HG03342 (cell line): ENCODE measurements at regions not wholly inside any gene's neighbourhood (a gene's known extent, or its start where the extent isn't known, plus 50 kb on each side); places are given as distances from the start of the nearest gene placed in this dataset.

Source experiments
- ATAC-seq: cut with Tn5 transposase; IDR thresholded peaks from one replicate; pipeline ENCODE4 v1.9.1; 2021; ENCODE audit warnings: mild to moderate bottlenecking, moderate library complexity; ENCODE audit not compliant: unreplicated experiment

DNA sequence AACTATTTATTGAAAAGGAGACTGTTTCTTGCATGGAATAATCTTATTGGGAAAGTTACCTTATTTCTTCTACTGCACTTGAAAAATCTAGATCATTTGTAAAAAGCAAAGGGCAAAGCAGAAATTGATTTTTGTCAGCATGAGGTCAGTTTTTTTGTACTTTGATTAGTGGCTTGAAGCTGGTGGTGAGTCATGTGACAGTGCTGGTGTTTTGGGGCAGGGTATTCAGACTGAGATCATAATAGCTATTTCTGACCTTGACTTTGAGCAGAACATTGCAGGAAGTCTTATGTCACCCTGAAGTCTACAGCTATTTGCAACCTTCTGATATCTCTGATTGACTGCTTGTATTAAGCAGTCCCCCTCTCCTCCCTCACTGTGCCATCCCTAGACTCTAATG is 66.3 kb upstream of the SORCS3 start:
- no peak for ATAC-seq

DNA sequence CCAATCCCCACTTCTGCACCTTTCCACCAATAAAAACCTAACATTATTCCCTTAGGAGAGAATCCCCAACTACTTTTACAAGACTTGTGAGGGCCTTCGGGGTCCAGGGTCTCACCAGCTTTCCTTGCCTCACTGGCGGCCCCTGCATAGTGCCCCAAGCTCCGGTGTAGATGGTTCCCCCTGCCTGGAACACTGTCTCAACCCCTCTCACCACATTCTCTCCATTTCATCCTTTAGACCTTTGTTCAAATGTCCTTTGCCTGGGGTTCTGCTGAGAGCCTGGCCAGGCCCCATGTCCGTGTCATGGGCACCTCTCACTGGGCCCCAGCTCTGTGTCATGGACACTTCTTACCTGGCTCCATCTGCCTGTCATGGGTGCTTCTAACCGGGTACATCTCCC is 64.5 kb upstream of the SORCS3 start:
- ATAC-seq, result no peak

DNA sequence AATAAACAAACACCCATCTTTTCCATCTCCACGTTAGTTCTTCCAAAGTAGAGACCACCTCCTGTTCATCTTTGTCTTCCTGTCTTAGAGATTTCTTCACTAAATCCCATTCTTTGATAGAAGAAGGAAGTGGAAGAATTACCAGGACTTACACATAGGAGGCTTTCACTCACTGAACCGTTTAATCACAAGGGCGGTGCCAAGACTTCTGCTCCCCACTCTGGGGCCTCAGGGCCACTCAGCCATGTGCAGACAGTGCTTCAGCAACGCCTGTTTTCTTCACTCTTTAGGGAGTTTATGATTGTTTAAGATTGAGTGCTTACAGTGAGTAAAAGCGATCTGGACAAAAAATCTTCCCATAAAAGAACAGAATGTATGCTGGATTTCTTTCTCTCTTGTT is 63.9 kb upstream of the SORCS3 start:
- no peak for ATAC-seq

DNA sequence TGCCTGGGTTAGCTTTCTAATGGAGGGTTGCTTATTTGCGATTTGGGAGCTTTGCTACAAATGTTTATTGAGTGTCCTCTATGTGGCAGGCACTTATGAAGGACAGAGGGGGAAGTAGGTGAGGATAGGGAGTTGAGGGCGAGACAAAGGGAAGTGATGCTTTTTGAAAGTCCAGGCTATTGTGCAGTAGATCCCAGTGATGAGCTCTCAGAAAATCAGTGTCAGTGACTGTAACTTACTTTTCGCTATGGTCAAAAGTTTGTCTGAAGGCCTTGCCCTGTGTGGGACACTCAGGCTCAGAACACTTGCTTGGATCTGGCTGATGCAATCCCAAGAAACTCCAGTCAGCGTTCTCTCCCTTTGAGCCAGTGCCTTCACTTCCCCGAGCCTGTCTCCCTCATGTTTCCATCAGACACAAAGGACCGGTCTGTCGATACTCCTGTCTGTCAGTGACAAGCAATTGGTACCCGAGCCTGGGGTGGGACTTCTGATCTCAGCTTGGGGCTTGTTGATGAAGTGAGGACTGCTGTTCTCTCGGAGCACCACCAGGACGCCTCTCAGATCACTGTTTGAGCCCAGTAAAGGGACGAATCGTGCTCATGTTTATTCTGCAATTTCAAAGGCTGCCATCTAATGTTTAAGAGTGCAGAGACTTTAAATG is 63.1 kb upstream of the SORCS3 start:
- ATAC-seq, result no peak

DNA sequence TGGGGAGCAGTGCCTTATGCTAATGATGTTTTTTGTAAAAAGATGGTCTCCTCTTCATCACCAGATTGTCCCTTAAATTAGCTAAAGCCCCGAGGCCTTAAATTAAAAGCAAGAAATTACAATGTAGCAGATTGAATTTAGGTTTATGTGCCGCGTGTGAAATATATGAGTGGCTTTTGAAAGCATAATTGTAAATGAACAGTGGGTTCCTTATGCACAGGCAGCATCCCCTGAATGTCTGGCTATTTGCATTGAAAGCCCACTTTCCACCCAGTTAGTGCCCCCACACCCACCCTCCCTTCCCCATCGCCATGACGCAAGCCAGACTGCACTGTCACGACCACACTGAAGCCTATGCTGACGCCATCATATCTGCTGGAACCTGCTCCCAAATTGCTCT is 62.4 kb upstream of the SORCS3 start:
- ATAC-seq, result no peak

DNA sequence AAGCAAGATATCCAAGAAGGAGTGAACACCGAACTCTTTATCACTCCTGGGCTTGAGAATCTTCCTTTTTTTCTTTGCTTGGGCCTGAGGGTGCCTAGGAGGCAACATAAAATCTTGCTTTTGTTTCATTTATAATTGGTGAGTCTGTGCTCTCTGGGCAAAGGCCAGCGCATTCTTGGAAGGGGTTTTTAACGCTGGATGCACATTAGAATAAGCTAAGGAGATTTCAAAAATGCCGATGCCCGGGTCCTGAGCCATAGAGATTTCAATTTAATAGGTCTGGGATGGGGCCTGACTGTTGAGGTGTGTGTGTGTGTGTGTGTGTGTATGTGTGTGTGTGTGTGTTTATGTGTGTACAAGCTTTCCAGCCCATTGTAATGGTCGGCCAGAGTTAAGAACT is 62.0 kb upstream of the SORCS3 start:
- no peak for ATAC-seq

DNA sequence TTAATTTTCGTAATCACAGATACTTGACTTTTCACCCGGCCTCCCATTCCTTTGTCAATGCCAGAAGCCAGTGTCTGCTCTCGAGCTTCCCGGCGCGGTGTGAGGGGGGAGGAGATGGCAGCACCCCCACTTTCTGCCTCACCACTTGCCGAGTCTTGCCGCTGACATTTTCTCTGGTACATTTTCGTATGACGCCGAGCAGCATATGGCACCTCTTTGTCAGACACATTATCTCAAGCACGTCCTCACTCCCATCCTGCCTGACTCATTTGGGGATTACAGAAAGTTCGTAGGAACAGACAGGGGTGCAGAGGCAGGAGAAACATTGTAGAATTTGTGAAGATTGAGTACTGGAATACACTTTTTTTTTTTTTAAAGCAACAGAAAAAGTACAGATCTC is 60.8 kb upstream of the SORCS3 start:
- no peak for ATAC-seq

DNA sequence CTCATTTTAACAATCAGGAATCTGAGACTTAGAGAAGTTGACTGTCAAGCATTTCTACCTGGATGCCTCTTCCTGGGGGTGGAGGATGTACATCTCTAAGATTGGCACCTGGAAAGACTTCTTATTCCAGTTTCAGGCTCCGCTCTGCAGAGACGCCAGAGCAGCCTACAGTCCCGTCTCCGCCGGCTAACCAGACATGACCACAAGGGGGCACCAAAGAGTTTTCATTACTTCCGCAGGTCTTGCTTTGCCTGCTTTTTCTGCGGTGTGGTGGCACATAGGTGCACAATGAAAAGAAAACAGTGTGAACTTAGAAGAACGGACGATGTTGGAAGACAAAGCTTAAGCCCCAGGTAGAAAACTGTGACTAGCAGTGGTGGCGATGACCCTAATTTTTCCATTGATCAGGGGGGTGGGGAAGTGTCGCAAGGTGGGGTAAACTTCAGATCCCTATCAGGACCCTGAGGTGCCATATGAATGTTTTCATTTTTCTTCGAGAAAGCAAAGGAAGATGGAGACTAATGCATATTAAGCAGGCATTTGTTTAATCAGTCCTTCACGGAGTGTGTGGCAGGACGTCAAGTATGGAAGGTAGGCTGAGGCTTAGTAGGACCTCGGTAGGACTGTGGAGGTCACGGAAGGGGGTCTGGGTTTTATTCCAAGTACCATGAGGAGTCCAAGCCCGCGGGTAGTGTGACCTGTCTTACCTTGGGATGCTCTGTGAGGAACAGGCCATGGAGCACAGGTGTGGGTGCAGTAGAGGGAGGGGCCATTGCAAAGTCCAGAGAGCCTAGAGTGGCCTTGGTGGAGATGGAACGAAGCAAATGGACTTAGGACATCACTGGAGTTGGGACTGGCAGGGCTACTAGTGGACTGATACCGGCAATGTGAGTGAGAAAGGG is 60.1 kb upstream of the SORCS3 start:
- peak; percentile 86 for ATAC-seq

DNA sequence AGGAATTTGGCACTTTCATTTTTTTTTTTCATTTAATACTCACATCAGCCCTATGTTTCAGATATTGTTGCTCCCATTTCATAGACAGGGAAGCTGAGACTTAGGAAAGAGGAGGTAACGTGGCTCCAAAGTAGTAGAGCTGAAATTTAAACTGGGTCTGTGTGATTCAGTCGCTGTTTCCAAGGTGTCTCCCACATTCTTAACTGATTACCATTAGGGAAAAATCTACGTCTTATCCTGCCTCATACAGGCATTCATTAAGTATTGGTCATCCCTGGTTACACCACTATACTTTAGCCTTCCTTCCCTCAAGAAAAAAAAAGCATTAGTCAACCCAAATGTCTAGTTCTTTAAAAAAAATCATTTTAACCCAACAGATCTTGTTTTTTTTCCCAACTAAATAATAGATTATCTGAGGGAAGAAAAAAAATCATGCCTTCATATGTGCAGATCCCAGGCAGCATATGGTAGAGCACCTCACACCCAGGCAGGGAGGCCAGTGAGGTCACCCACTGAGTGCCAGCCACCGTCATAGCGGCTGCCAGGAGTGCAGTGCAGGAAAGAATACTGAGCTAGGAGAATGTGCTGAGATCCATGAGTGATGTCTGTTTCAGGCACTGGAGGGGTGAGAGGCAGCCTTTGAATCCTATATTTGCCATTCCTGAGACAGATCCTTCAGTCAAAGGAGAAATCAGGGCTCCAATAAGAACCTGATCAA is 59.0 kb upstream of the SORCS3 start:
- no peak for ATAC-seq

DNA sequence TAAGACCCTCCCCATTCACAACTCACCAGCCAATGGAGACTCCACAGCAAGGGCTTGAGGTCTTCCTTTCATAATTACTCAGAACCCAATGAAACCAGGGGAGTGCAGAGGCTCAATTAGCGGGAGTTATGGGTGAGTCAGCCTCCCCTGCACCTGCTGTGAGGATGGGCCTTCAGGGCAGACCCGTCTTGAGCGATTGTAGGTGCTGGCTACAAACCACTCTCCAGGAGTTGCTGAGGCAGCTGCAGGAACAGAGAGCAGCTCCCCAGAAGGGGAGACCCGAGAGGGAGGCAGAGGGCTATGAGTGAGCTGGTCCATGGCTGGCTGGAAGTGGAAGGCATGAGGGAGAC is 58.5 kb upstream of the SORCS3 start:
- ATAC-seq, result no peak

DNA sequence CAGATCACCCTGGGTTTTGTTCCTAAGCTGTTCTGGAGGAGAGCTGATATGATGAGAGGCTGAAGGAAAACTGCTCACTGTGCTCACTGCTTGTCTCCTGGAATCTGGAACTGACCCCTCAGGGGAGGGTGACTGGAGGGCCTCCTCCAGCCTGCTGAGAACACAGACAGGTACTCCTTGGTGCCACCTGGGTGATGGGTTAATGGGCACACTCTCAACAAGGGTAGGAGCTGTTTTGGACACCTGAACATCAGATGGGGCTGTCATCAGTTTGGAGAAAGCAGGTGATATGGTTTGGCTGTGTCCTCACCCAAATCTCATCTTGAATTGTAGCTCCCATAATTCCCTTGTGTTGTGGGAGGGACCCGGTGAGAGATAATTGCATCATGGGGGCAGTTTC is 58.1 kb upstream of the SORCS3 start:
- no peak for ATAC-seq

DNA sequence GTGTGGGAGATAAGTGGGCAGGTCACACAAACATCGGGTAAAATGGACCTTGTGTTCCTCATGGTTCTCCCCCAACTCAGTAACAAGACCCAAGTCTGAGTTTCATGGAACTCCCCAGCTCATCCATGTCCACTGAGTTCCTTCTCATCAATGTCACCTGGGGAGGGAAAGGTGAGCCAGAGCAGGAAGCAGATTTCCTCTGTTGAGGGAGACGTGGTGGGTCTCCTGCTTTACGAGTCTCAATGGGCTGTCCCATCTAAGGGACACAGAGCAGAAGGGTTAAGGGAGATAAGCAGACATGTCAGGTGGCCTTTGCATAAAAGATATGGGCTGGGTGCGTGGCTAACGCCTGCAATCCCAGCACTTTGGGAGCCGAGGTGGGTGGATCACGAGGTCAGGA is 56.5 kb upstream of the SORCS3 start:
- no peak for ATAC-seq

DNA sequence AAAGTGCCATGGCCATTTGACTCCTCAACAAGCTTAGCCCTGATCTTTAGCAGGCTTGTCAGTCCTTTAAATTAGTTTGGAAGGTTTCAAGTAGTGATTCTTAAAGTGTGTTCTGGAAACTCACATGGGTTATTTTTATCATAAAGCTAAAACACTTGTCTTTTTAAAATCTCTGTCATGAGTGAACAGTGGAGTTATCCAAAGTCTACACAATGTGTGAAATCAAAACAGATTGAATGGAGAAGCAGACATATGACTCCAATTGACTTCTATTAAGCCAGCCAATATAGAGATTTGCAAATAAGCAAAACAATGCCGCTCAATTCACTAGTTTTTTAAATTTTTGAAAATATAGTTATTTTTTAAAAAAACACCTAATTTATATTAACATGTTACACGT is 53.3 kb upstream of the SORCS3 start:
- ATAC-seq, result no peak

DNA sequence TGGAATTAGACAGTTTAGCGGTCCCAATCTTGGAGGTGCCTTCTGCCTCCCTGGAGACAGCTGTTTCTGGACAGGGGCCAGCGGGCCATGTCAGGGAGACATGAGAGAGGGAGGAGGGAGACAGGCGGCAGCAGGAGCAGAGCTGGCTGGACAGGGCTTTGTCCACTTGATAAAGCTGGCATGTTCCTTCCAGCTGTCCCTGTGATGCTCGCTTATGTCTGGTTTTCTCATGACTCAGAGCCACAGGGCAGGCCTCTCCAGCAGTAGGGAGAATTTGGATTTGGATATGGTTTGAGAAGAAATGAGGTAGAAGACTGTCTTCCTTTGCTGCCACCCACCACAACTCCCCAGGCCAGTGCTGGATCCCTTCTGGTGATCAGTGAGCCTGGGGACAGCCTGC is 51.7 kb upstream of the SORCS3 start:
- no peak for ATAC-seq

DNA sequence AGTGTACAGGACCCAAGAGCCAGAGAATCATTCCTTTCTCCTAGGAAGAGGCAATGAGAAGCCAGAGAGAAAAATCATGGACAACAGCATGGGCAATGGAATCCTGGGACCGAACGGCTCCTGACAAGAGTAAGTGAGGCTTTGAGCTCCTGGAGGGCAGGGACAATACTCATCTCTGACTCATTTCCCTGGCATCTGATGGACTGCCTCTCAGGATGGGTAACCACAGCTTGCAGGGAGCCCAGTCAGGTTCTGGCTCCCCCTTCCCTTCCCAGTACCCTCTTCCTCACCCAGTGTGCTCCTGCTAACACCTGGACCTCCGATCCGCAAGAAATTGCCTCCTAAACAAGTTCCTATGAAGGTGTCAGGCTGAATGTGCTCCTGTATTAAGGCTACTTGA is 51.2 kb upstream of the SORCS3 start:
- ATAC-seq, result no peak
